ENCODE measurements at regions not wholly inside any gene's neighbourhood (a gene's known extent, or its start where the extent isn't known, plus 50 kb on each side); places are given as distances from the start of the nearest gene placed in this dataset.

DNA sequence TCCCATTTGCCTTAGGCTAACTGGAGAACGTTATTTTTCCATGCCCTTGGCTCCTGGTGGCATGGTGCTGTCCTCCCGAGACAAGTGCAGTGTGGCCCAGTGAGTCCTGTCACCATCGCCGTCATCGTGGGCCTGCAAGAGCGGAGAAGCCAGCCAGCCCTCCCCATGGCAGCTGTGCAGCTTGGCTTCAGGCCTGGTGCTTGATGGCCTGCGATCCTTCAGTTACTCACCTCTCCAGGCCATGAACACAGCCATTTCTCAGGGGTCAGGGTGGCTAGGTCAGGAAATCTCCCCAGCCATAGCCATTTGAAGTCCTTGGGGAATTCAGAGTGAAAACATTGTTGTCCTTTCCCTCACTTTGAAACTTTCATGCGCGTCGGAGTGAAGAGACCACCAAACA is 189.0 kb upstream of the RGMA start:
- Histone ChIP-seq H3K4me1 (peaks cover 11% of the 10 kb centered on the region), H3K27ac (no peak overlapping the region), H3K9me3 (no peaks in the 10 kb centered on the region), H3K27me3 (no peaks in the 10 kb centered on the region), H3K4me3 (no peak overlapping the region), H3K36me3 (replicated peaks in 1 of 2; ENCODE audit: insufficient read depth in 1 of 2, low read depth in 2 of 2) (no peaks in the 10 kb centered on the region)
- intact Hi-C loops (cut with DNase I), result no loop called here
- WGBS, 2 donors, result 89 to 93% methylated on average over 5 to 10 of the region's 10 CpGs
- DNase-seq (no peak), ATAC-seq (no peak)
- TF ChIP-seq, protein P1, sequence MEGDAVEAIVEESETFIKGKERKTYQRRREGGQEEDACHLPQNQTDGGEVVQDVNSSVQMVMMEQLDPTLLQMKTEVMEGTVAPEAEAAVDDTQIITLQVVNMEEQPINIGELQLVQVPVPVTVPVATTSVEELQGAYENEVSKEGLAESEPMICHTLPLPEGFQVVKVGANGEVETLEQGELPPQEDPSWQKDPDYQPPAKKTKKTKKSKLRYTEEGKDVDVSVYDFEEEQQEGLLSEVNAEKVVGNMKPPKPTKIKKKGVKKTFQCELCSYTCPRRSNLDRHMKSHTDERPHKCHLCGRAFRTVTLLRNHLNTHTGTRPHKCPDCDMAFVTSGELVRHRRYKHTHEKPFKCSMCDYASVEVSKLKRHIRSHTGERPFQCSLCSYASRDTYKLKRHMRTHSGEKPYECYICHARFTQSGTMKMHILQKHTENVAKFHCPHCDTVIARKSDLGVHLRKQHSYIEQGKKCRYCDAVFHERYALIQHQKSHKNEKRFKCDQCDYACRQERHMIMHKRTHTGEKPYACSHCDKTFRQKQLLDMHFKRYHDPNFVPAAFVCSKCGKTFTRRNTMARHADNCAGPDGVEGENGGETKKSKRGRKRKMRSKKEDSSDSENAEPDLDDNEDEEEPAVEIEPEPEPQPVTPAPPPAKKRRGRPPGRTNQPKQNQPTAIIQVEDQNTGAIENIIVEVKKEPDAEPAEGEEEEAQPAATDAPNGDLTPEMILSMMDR (IDR thresholded peaks at IDR 0.05), result no peak

DNA sequence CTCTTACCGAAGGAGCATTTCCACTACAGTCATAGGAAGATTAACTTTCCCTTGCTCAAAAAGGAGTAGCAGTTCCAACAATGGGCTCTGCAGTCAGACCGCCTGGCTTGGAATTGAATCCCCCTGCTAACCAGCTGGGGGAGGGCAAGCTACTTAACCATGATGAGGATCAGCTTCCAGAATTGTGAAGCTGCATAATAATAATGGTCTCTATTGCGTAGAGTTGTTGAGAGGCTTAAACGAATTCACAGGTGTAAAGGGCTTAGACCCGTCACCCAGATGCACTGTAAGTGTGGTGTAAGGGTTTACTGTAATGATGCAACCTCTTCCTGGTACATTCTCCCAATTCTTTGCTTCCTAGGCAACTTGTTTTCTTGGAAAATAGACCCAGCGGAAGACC is 185.2 kb upstream of the RGMA start:
- no peaks in the 10 kb centered on the region for H3K4me1 ChIP-seq
- H3K27ac ChIP-seq, result no peak overlapping the region
- intact Hi-C loops (cut with DNase I), result no loop called here
- H3K27me3 ChIP-seq, result no peaks in the 10 kb centered on the region
- DNase-seq (no peak), ATAC-seq (no peak)
- no peaks in the 10 kb centered on the region for H3K36me3 ChIP-seq (replicated peaks in 1 of 2; ENCODE audit: insufficient read depth in 1 of 2, low read depth in 2 of 2)
- WGBS, 2 donors, result 88 to 93% methylated on average over 6 of the region's 6 CpGs
- no peaks in the 10 kb centered on the region for H3K9me3 ChIP-seq
- no peak overlapping the region for H3K4me3 ChIP-seq
- no peak for TF ChIP-seq POLR2A (IDR thresholded peaks at IDR 0.05)
- TF ChIP-seq, protein P1 (IDR thresholded peaks at IDR 0.05), result no peak

DNA sequence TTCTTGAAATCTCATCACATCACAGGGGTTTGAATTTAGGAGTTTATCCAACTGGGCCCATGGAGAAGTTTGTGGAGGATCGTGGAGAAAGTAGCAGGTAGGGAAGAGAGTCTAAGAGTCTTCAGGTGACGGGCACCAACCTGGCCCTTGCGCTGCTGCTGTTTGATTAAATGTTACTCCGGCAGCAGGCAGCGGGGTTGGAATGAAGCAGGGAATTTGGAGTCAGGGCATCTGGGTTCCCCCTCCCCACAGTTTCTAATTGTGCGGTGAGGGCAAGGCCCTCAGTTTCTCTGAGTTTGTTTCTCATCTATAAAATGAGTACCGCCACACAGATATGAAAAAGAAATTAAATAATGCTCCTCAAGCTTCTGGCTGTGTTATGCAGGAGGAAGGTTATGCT is 182.9 kb upstream of the RGMA start:
- Histone ChIP-seq H3K27me3 (no peaks in the 10 kb centered on the region), H3K36me3 (replicated peaks in 1 of 2; ENCODE audit: insufficient read depth in 1 of 2, low read depth in 2 of 2) (no peaks in the 10 kb centered on the region), H3K27ac (no peak overlapping the region), H3K4me1 (no peaks in the 10 kb centered on the region), H3K4me3 (no peak overlapping the region), H3K9me3 (no peaks in the 10 kb centered on the region)
- no peak for TF ChIP-seq POLR2A (IDR thresholded peaks at IDR 0.05)
- TF ChIP-seq, protein P1 (IDR thresholded peaks at IDR 0.05), result no peak
- DNase-seq (no peak), ATAC-seq (no peak)
- intact Hi-C loops (cut with DNase I), result no loop called here
- WGBS, 2 donors, result 94 to 95% methylated on average over 7 of the region's 7 CpGs

DNA sequence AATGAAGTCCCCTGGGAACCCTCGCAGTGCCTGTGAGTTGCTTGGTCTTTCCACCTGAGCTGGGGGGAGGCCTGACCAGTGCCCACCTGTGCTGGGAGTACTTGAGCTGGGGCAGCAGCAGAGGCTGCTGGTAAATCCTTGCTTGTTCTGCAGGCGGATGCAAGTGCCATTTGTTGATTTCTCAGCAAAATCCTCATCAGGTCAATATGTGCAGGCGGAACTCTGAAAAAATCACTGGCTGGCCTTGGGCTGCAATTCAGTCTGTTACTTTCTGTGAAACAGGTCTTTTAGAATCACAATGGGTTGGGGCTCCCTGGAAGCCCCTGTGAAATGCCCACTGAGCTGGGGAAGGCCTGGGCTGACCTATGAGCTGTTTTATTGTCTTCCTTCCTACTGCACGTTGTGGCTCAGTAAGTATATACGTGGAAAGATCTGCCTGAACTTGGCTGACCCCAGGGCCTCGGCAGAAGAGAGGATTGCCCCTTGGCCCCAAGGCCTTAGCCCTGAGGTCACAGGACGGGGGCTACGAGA is 182.0 kb upstream of the RGMA start:
- intact Hi-C loops (cut with DNase I), result no loop called here
- Histone ChIP-seq H3K36me3 (replicated peaks in 1 of 2; ENCODE audit: insufficient read depth in 1 of 2, low read depth in 2 of 2) (no peaks in the 10 kb centered on the region), H3K9me3 (no peaks in the 10 kb centered on the region), H3K4me1 (no peaks in the 10 kb centered on the region), H3K27me3 (no peaks in the 10 kb centered on the region), H3K27ac (no peak overlapping the region), H3K4me3 (no peak overlapping the region)
- no peak for TF ChIP-seq POLR2A (IDR thresholded peaks at IDR 0.05)
- TF ChIP-seq, protein P1 (IDR thresholded peaks at IDR 0.05), result no peak
- no peak for DNase-seq
- no peak for ATAC-seq
- WGBS, 2 donors, result 71 to 84% methylated on average over 6 to 8 of the region's 8 CpGs

DNA sequence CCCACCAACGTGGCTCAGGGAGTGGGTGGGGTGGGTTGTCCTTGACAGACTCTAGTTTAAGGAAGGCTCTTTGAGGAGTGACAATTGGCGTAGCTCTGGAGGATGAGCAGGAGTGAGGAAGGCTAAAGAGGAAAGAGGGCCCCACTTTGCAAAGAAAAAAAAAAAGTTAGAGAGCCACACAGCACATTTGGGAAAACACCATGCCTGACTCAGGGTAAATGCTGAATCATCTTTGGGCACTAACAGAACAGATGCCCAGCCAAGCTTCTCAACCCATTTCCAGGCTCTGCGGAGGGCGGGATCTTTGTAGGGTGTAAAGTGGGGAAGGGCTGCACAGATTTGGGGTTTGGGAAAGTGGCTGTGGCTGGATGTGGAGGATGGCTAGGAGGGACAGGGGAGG is 179.1 kb upstream of the RGMA start:
- intact Hi-C loops (cut with DNase I), result no loop called here
- Histone ChIP-seq H3K36me3 (replicated peaks in 1 of 2; ENCODE audit: insufficient read depth in 1 of 2, low read depth in 2 of 2) (no peaks in the 10 kb centered on the region), H3K9me3 (no peaks in the 10 kb centered on the region), H3K27me3 (no peaks in the 10 kb centered on the region), H3K4me3 (no peak overlapping the region), H3K4me1 (no peaks in the 10 kb centered on the region), H3K27ac (no peak overlapping the region)
- 86 to 87% methylated on average over 4 of the region's 4 CpGs for WGBS, 2 donors
- no peak for ATAC-seq
- DNase-seq, result no peak
- TF ChIP-seq, protein P1 (IDR thresholded peaks at IDR 0.05), result no peak
- TF ChIP-seq POLR2A (IDR thresholded peaks at IDR 0.05), result no peak
